H9 (cell line): ENCODE measurements at regions not wholly inside any gene's neighbourhood (a gene's known extent, or its start where the extent isn't known, plus 50 kb on each side); places are given as distances from the start of the nearest gene placed in this dataset.

Experiments
- DNase-seq: peaks from one replicate; pipeline ENCODE4 v3.0.0-alpha.2; 2017
- H2AFZ ChIP-seq: one replicate; pipeline ENCODE4 v1.6.1; 2013; ENCODE audit warnings: mild to moderate bottlenecking, low read length, control low read depth, moderate library complexity
- H2AK5ac ChIP-seq: 2 replicates; pipeline ENCODE4 v1.6.1; 2013; ENCODE audit warnings: low read length, control low read depth, mixed read lengths; ENCODE audit not compliant: insufficient read length
- H2BK120ac ChIP-seq: one replicate; pipeline ENCODE4 v1.6.1; 2013; ENCODE audit warnings: low read depth, mild to moderate bottlenecking, low read length, control low read depth, inconsistent platforms; ENCODE audit not compliant: poor library complexity, severe bottlenecking
- H2BK12ac ChIP-seq: 2 replicates; pipeline ENCODE4 v1.6.1; 2013; ENCODE audit warnings: low read length, control low read depth, mixed read lengths, low read depth; ENCODE audit not compliant: insufficient read length
- H2BK15ac ChIP-seq: 2 replicates; pipeline ENCODE4 v1.6.1; 2013; ENCODE audit warnings: low read depth, low read length, control low read depth
- H2BK20ac ChIP-seq: one replicate; pipeline ENCODE4 v1.6.1; 2013; ENCODE audit warnings: low read depth, mild to moderate bottlenecking, low read length, control low read depth, inconsistent platforms; ENCODE audit not compliant: poor library complexity, severe bottlenecking
- H2BK5ac ChIP-seq: 2 replicates; pipeline ENCODE4 v1.6.1; 2013; ENCODE audit warnings: low read length, control low read depth, mixed read lengths; ENCODE audit not compliant: insufficient read length
- H3K14ac ChIP-seq: 2 replicates; pipeline ENCODE4 v1.6.1; 2013; ENCODE audit warnings: low read length, control low read depth; ENCODE audit not compliant: insufficient read depth
- H3K18ac ChIP-seq: 2 replicates; pipeline ENCODE4 v1.6.1; 2013; ENCODE audit warnings: low read depth, mild to moderate bottlenecking, mixed read lengths, low read length, control low read depth; ENCODE audit not compliant: insufficient read length
- H3K23ac ChIP-seq: 2 replicates; pipeline ENCODE4 v1.6.1; 2013; ENCODE audit warnings: low read length, control low read depth, mixed read lengths, low read depth; ENCODE audit not compliant: insufficient read length
- H3K23me2 ChIP-seq: 2 replicates; pipeline ENCODE4 v1.6.1; 2013; ENCODE audit warnings: low read depth, mild to moderate bottlenecking, mixed read lengths, low read length, control low read depth; ENCODE audit not compliant: insufficient read length, poor library complexity, severe bottlenecking
- H3K27ac ChIP-seq: 2 replicates; pipeline ENCODE4 v1.5.1; 2013; ENCODE audit warnings: low read length, control low read depth, mixed read lengths, low read depth; ENCODE audit not compliant: insufficient read length
- H3K27me3 ChIP-seq: 2 replicates; pipeline ENCODE4 v1.6.1; 2013; ENCODE audit warnings: low read length, control low read depth, inconsistent platforms; ENCODE audit not compliant: insufficient read depth
- H3K4ac ChIP-seq: 2 replicates; pipeline ENCODE4 v1.6.1; 2013; ENCODE audit warnings: low read depth, mild to moderate bottlenecking, control low read depth, inconsistent platforms, low read length, moderate library complexity
- H3K4me1 ChIP-seq: 2 replicates; pipeline ENCODE4 v1.6.1; 2013; ENCODE audit warnings: low read length, control low read depth, inconsistent platforms; ENCODE audit not compliant: insufficient read depth
- H3K4me2 ChIP-seq: 2 replicates; pipeline ENCODE4 v1.6.1; 2013; ENCODE audit warnings: low read length, control low read depth, mixed read lengths; ENCODE audit not compliant: insufficient read length, insufficient read depth
- H3K56ac ChIP-seq: 2 replicates; pipeline ENCODE4 v1.6.1; 2013; ENCODE audit warnings: low read depth, mild to moderate bottlenecking, mixed read lengths, low read length, control low read depth; ENCODE audit not compliant: insufficient read length
- H3K79me1 ChIP-seq: 2 replicates; pipeline ENCODE4 v1.6.1; 2013; ENCODE audit warnings: low read depth, mild to moderate bottlenecking, moderate library complexity, low read length, control low read depth, inconsistent platforms; ENCODE audit not compliant: insufficient read depth, poor library complexity, severe bottlenecking
- H3K79me2 ChIP-seq: 2 replicates; pipeline ENCODE4 v1.6.1; 2013; ENCODE audit warnings: low read length, control low read depth, inconsistent platforms; ENCODE audit not compliant: insufficient read depth
- H3K9ac ChIP-seq: 2 replicates; pipeline ENCODE4 v1.6.1; 2013; ENCODE audit warnings: low read length, control low read depth, mixed read lengths; ENCODE audit not compliant: insufficient read length; ENCODE audit errors: extremely low read depth
- H3K9me3 ChIP-seq: one replicate; pipeline ENCODE4 v1.6.1; 2013; ENCODE audit warnings: low read depth, low read length, inconsistent platforms; ENCODE audit not compliant: control insufficient read depth
- H3T11ph ChIP-seq: one replicate; pipeline ENCODE4 v1.6.1; 2013; ENCODE audit warnings: mild to moderate bottlenecking, low read length, control low read depth, inconsistent platforms
- H4K20me1 ChIP-seq: one replicate; pipeline ENCODE4 v1.6.1; 2013; ENCODE audit not compliant: control insufficient read depth, insufficient read length, insufficient read depth
- H4K5ac ChIP-seq: 2 replicates; pipeline ENCODE4 v1.6.1; 2013; ENCODE audit warnings: low read depth, mild to moderate bottlenecking, mixed read lengths, low read length, control low read depth; ENCODE audit not compliant: insufficient read length
- H4K8ac ChIP-seq: replicated peaks from 2 replicates; pipeline ENCODE4 v1.6.1; 2013; ENCODE audit warnings: low read length, control low read depth, mixed read lengths, low read depth; ENCODE audit not compliant: insufficient read length
- H4K91ac ChIP-seq: 2 replicates; pipeline ENCODE4 v1.6.1; 2013; ENCODE audit warnings: low read depth, mild to moderate bottlenecking, moderate library complexity, mixed read lengths, low read length, control low read depth; ENCODE audit not compliant: insufficient read length
- H3K27ac Mint-ChIP-seq, 3 experiments: 2 replicates in 2 of 3; 3 replicates in 1 of 3; pipeline ENCODE4 v1.8.0; 2020 to 2021; ENCODE audit warnings: mixed read lengths in 3 of 3, mild to moderate bottlenecking in 1 of 3, moderate library complexity in 1 of 3
- H3K27me3 Mint-ChIP-seq: 2 replicates; pipeline ENCODE4 v1.8.0; 2021; ENCODE audit warnings: low read depth, mild to moderate bottlenecking, moderate library complexity, mixed read lengths
- H3K36me3 Mint-ChIP-seq, 3 experiments: 2 replicates in 2 of 3; 3 replicates in 1 of 3; pipeline ENCODE4 v1.8.0; 2020 to 2021; ENCODE audit warnings: low read depth in 3 of 3, mixed read lengths in 3 of 3; ENCODE audit not compliant: insufficient read depth in 1 of 3
- H3K4me1 Mint-ChIP-seq, 2 experiments: 2 replicates each; pipeline ENCODE4 v1.8.0; 2020; ENCODE audit warnings: mixed read lengths in 2 of 2
- H3K4me3 Mint-ChIP-seq, 2 experiments: 2 replicates in 1 of 2; 3 replicates in 1 of 2; pipeline ENCODE4 v1.8.0; 2020 to 2021; ENCODE audit warnings: mild to moderate bottlenecking in 2 of 2, mixed read lengths in 2 of 2, moderate library complexity in 1 of 2
- H3K9me3 Mint-ChIP-seq, 2 experiments: 2 replicates in 1 of 2; 3 replicates in 1 of 2; pipeline ENCODE4 v1.8.0; 2020; ENCODE audit warnings: mild to moderate bottlenecking in 2 of 2, mixed read lengths in 2 of 2, moderate library complexity in 1 of 2
- CTCF ChIP-seq: fragments of 200-600 bp; sonication (generic); conservative IDR thresholded peaks from 3 replicates; pipeline ENCODE4 v1.8.0; 2021; ENCODE audit warnings: antibody characterized with exemption, mild to moderate bottlenecking
- whole genome bisulfite sequencing: extraction: QIAGEN DNeasy Blood & Tissue Kit; methylation state at CpG from one replicate; pipeline ENCODE4 v1.1.7; 2013; ENCODE audit warnings: missing lambda C conversion rate, low lambda C conversion rate, mixed read lengths; ENCODE audit not compliant: insufficient read length; ENCODE audit errors: extremely low coverage; 5-methylcytosine and 5-hydroxymethylcytosine counted together

- Histone ChIP-seq H2BK12ac (no peak overlapping the region), H3T11ph (no peak overlapping the region), H3K4me2 (no peak overlapping the region), H2BK15ac (no peak overlapping the region), H2BK20ac (no peak overlapping the region), H4K8ac (no peak overlapping the region), H3K79me1 (no peaks in the 10 kb centered on the region), H3K23ac (no peak overlapping the region), H2BK5ac (no peak overlapping the region), H3K27me3 (no peaks in the 10 kb centered on the region), H3K18ac (no peak overlapping the region), H2AK5ac (no peak overlapping the region), H2BK120ac (no peak overlapping the region), H3K27ac (no peak overlapping the region), H3K9me3 (no peaks in the 10 kb centered on the region), H3K4me1 (no peaks in the 10 kb centered on the region), H4K20me1 (no peaks in the 10 kb centered on the region), H3K14ac (no peak overlapping the region), H4K91ac (no peak overlapping the region), H2AFZ (no peak overlapping the region), H3K79me2 (no peaks in the 10 kb centered on the region), H3K4ac (no peak overlapping the region), H4K5ac (no peak overlapping the region), H3K9ac (no peak overlapping the region), H3K56ac (no peak overlapping the region), H3K23me2 (no peaks in the 10 kb centered on the region)
- no peak for TF ChIP-seq CTCF
- Mint-ChIP-seq H3K4me1 (peaks cover 10% of the 10 kb centered on the region in 2 experiments), H3K27ac (no peak overlapping the region), H3K9me3 (peaks cover 0 to 3% of the 10 kb centered on the region in 2 experiments; a peak in 1 of 5 replicates), H3K4me3 (no peak overlapping the region), H3K36me3 (peaks cover 0 to 4% (median 0%) of the 10 kb centered on the region in 3 experiments; a peak in 1 of 7 replicates), H3K27me3 (no peaks in the 10 kb centered on the region)
- no CpG with 5 or more reads among the region's 4 CpGs for WGBS
- DNase-seq, result no peak
Observed at GRCh38 chr1:82858031-82858430, 1057.3 kb downstream of the ADGRL2 start.
